WTC11 (cell line): ENCODE measurements at regions not wholly inside any gene's neighbourhood (a gene's known extent, or its start where the extent isn't known, plus 50 kb on each side); places are given as distances from the start of the nearest gene placed in this dataset.

ENCODE experiments used
- ETV6 ChIP-seq: sonication (generic); formaldehyde crosslinking; IDR thresholded peaks from 2 replicates; pipeline ENCODE4 v1.8.1; 2022; ENCODE audit warnings: mild to moderate bottlenecking, missing genetic modification reagents
- JUN ChIP-seq: sonication (generic); formaldehyde crosslinking; IDR thresholded peaks from 2 replicates; pipeline ENCODE4 v1.8.0; 2023; ENCODE audit warnings: mild to moderate bottlenecking, missing genetic modification reagents
- NR1H2 ChIP-seq: sonication (generic); formaldehyde crosslinking; IDR thresholded peaks from 2 replicates; pipeline ENCODE4 v1.9.0; 2021; ENCODE audit warnings: mild to moderate bottlenecking, moderate library complexity, missing genetic modification reagents
- SMAD3 ChIP-seq: sonication (generic); formaldehyde crosslinking; IDR thresholded peaks from 2 replicates; pipeline ENCODE4 v1.8.0; 2022; ENCODE audit warnings: missing genetic modification reagents, mild to moderate bottlenecking, borderline replicate concordance
- SP1 ChIP-seq: sonication (generic); formaldehyde crosslinking; conservative IDR thresholded peaks from 2 replicates; pipeline ENCODE4 v1.8.1; 2022; ENCODE audit warnings: missing genetic modification reagents
- TEAD4 ChIP-seq: sonication (generic); formaldehyde crosslinking; IDR thresholded peaks from 2 replicates; pipeline ENCODE4 v1.8.0; 2022; ENCODE audit warnings: mild to moderate bottlenecking, missing genetic modification reagents
- ZNF416 ChIP-seq: fragments of 250-450 bp; sonication (Bioruptor Pico); IDR thresholded peaks from 2 replicates; pipeline ENCODE4 v1.9.0; 2021; ENCODE audit warnings: mild to moderate bottlenecking, inconsistent platforms
- TF ChIP-seq, protein P1 (sequence below): fragments of 200-600 bp; IDR thresholded peaks from 2 replicates; pipeline ENCODE4 v1.8.0; 2022; ENCODE audit warnings: antibody characterized with exemption
- TF ChIP-seq, protein P2 (sequence below): sonication (generic); formaldehyde crosslinking; IDR thresholded peaks from 2 replicates; pipeline ENCODE4 v1.8.1; 2022; ENCODE audit warnings: low read depth, missing genetic modification reagents, borderline replicate concordance
- TF ChIP-seq, protein P3 (sequence below): sonication (generic); formaldehyde crosslinking; IDR thresholded peaks from 2 replicates; pipeline ENCODE4 v1.8.0; 2022; ENCODE audit warnings: mild to moderate bottlenecking, missing genetic modification reagents
- TF ChIP-seq, protein P4 (sequence below): sonication (generic); formaldehyde crosslinking; IDR thresholded peaks from 2 replicates; pipeline ENCODE4 v1.8.0; 2023; ENCODE audit warnings: missing genetic modification reagents
- TF ChIP-seq, protein P5 (sequence below): sonication (generic); formaldehyde crosslinking; IDR thresholded peaks from 2 replicates; pipeline ENCODE4 v1.8.1; 2023; ENCODE audit warnings: mild to moderate bottlenecking, missing genetic modification reagents, moderate library complexity
- TF ChIP-seq, protein P6 (sequence below): sonication (generic); formaldehyde crosslinking; IDR thresholded peaks from 2 replicates; pipeline ENCODE4 v1.8.1; 2023; ENCODE audit warnings: mild to moderate bottlenecking, missing genetic modification reagents, borderline replicate concordance

DNA sequence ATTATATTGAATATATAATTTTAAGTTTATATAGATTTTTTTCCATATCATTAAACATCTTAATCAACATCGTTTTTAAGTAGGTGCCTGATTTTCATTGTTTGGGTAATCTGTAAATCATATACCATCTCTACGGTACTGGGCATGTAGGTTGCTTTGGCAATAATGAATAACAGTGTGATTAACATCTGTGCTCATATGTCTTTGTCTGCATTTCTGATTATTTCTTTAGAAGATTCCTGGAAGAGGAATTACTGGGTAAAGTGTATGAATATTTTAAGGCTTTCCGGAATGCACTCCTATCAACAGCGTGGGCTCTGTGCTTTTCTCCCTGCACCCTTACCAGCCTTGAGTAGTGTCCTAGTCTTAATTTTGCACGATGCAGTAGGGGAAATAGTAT lies 119.8 kb upstream of the LIPC start:
- TF ChIP-seq, protein P1, sequence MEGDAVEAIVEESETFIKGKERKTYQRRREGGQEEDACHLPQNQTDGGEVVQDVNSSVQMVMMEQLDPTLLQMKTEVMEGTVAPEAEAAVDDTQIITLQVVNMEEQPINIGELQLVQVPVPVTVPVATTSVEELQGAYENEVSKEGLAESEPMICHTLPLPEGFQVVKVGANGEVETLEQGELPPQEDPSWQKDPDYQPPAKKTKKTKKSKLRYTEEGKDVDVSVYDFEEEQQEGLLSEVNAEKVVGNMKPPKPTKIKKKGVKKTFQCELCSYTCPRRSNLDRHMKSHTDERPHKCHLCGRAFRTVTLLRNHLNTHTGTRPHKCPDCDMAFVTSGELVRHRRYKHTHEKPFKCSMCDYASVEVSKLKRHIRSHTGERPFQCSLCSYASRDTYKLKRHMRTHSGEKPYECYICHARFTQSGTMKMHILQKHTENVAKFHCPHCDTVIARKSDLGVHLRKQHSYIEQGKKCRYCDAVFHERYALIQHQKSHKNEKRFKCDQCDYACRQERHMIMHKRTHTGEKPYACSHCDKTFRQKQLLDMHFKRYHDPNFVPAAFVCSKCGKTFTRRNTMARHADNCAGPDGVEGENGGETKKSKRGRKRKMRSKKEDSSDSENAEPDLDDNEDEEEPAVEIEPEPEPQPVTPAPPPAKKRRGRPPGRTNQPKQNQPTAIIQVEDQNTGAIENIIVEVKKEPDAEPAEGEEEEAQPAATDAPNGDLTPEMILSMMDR = no peak
- TF ChIP-seq, protein P2, sequence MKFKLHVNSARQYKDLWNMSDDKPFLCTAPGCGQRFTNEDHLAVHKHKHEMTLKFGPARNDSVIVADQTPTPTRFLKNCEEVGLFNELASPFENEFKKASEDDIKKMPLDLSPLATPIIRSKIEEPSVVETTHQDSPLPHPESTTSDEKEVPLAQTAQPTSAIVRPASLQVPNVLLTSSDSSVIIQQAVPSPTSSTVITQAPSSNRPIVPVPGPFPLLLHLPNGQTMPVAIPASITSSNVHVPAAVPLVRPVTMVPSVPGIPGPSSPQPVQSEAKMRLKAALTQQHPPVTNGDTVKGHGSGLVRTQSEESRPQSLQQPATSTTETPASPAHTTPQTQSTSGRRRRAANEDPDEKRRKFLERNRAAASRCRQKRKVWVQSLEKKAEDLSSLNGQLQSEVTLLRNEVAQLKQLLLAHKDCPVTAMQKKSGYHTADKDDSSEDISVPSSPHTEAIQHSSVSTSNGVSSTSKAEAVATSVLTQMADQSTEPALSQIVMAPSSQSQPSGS (CRISPR knock-in tag) = no peak
- no peak for TF ChIP-seq SP1 (CRISPR knock-in tag)
- no peak for TF ChIP-seq JUN (CRISPR knock-in tag)
- TF ChIP-seq TEAD4 = no peak
- TF ChIP-seq, protein P3, sequence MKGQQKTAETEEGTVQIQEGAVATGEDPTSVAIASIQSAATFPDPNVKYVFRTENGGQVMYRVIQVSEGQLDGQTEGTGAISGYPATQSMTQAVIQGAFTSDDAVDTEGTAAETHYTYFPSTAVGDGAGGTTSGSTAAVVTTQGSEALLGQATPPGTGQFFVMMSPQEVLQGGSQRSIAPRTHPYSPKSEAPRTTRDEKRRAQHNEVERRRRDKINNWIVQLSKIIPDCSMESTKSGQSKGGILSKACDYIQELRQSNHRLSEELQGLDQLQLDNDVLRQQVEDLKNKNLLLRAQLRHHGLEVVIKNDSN (CRISPR knock-in tag) = no peak
- no peak for TF ChIP-seq SMAD3 (CRISPR knock-in tag)
- TF ChIP-seq, protein P4, sequence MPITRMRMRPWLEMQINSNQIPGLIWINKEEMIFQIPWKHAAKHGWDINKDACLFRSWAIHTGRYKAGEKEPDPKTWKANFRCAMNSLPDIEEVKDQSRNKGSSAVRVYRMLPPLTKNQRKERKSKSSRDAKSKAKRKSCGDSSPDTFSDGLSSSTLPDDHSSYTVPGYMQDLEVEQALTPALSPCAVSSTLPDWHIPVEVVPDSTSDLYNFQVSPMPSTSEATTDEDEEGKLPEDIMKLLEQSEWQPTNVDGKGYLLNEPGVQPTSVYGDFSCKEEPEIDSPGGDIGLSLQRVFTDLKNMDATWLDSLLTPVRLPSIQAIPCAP = no peak
- no peak for TF ChIP-seq NR1H2 (CRISPR knock-in tag)
- TF ChIP-seq, protein P5, sequence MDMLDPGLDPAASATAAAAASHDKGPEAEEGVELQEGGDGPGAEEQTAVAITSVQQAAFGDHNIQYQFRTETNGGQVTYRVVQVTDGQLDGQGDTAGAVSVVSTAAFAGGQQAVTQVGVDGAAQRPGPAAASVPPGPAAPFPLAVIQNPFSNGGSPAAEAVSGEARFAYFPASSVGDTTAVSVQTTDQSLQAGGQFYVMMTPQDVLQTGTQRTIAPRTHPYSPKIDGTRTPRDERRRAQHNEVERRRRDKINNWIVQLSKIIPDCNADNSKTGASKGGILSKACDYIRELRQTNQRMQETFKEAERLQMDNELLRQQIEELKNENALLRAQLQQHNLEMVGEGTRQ (CRISPR knock-in tag) = no peak
- no peak for TF ChIP-seq ZNF416
- no peak for TF ChIP-seq ETV6 (CRISPR knock-in tag)
- TF ChIP-seq, protein P6, sequence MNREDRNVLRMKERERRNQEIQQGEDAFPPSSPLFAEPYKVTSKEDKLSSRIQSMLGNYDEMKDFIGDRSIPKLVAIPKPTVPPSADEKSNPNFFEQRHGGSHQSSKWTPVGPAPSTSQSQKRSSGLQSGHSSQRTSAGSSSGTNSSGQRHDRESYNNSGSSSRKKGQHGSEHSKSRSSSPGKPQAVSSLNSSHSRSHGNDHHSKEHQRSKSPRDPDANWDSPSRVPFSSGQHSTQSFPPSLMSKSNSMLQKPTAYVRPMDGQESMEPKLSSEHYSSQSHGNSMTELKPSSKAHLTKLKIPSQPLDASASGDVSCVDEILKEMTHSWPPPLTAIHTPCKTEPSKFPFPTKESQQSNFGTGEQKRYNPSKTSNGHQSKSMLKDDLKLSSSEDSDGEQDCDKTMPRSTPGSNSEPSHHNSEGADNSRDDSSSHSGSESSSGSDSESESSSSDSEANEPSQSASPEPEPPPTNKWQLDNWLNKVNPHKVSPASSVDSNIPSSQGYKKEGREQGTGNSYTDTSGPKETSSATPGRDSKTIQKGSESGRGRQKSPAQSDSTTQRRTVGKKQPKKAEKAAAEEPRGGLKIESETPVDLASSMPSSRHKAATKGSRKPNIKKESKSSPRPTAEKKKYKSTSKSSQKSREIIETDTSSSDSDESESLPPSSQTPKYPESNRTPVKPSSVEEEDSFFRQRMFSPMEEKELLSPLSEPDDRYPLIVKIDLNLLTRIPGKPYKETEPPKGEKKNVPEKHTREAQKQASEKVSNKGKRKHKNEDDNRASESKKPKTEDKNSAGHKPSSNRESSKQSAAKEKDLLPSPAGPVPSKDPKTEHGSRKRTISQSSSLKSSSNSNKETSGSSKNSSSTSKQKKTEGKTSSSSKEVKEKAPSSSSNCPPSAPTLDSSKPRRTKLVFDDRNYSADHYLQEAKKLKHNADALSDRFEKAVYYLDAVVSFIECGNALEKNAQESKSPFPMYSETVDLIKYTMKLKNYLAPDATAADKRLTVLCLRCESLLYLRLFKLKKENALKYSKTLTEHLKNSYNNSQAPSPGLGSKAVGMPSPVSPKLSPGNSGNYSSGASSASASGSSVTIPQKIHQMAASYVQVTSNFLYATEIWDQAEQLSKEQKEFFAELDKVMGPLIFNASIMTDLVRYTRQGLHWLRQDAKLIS (CRISPR knock-in tag) = no peak
